ENCODE measurements at regions not wholly inside any gene's neighbourhood (a gene's known extent, or its start where the extent isn't known, plus 50 kb on each side); places are given as distances from the start of the nearest gene placed in this dataset.

DNA sequence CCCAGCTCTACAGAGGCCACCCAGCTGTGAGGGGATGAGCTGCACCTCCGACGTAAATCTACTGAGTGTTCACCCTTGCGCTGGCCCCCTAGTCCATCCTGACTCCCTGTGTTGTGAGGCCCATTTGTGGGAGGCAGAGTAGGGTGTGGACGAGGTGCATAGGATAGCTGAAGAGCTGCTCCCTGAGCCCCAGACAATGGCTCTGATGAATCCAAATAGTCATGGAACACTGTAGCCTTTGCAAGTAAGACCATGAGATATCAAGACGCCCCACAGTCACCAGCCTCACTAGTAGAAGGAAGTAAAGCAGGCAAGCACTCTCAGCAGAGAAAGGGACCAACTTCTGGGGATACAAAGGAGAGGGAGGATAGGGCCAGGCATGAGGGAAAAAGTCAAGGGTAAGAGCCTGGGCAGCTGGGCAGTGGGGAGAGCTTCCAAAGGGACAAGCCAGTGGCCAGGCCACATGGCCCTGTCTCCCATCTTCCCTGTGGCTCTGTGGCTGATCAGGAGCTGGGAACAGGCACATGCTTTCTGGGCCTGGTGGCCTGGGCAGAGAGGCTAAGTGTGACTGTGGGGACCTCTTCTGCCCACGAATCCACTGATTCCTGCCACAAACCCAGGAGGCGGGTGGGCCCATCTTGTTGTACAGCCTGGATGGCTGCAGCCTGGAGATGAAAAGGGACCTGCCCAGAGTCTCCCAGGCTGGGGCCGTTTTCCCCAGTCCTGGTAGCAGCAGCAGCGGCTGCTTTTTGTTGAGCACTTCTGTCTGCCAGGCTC, 55.5 kb upstream of the EPS8L3 start:
- peaks cover 9% of the 10 kb centered on the region for H3K9me3 Mint-ChIP-seq
- TF ChIP-seq, protein P1, sequence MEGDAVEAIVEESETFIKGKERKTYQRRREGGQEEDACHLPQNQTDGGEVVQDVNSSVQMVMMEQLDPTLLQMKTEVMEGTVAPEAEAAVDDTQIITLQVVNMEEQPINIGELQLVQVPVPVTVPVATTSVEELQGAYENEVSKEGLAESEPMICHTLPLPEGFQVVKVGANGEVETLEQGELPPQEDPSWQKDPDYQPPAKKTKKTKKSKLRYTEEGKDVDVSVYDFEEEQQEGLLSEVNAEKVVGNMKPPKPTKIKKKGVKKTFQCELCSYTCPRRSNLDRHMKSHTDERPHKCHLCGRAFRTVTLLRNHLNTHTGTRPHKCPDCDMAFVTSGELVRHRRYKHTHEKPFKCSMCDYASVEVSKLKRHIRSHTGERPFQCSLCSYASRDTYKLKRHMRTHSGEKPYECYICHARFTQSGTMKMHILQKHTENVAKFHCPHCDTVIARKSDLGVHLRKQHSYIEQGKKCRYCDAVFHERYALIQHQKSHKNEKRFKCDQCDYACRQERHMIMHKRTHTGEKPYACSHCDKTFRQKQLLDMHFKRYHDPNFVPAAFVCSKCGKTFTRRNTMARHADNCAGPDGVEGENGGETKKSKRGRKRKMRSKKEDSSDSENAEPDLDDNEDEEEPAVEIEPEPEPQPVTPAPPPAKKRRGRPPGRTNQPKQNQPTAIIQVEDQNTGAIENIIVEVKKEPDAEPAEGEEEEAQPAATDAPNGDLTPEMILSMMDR (IDR thresholded peaks at IDR 0.05; ENCODE audit: unreplicated experiment in 3 of 3), result no peak
- H3K36me3 Mint-ChIP-seq (ENCODE audit: low read depth), result no peaks in the 10 kb centered on the region
- H3K4me1 Mint-ChIP-seq, result peaks cover 52% of the 10 kb centered on the region
- peaks cover 14% of the 10 kb centered on the region for H3K27me3 Mint-ChIP-seq (ENCODE audit: low read depth)
- peak overlapping the region in 2 of 3 experiments; percentile 79 for H3K27ac Mint-ChIP-seq
- H3K4me3 Mint-ChIP-seq, result no peak overlapping the region

- TF ChIP-seq, protein P1 (IDR thresholded peaks at IDR 0.05; ENCODE audit: unreplicated experiment in 3 of 3), result no peak
- Mint-ChIP-seq H3K27me3 (ENCODE audit: low read depth) (peaks cover 12% of the 10 kb centered on the region), H3K4me3 (no peak overlapping the region), H3K4me1 (peaks cover 49% of the 10 kb centered on the region), H3K27ac (peak overlapping the region in 2 of 3 experiments; percentile 79), H3K9me3 (peaks cover 9% of the 10 kb centered on the region), H3K36me3 (ENCODE audit: low read depth) (no peaks in the 10 kb centered on the region)
These were observed 54.7 kb upstream of the EPS8L3 start for GRCh38 chr1:109818271-109818987.

GRCh38 chr1:109817881-109818270, 54.2 kb upstream of the EPS8L3 start:
- peaks cover 49% of the 10 kb centered on the region for H3K4me1 Mint-ChIP-seq
- H3K9me3 Mint-ChIP-seq, result peaks cover 9% of the 10 kb centered on the region
- TF ChIP-seq, protein P1 (IDR thresholded peaks at IDR 0.05; ENCODE audit: unreplicated experiment in 3 of 3), result no peak
- H3K36me3 Mint-ChIP-seq (ENCODE audit: low read depth), result no peaks in the 10 kb centered on the region
- peak overlapping the region in 1 of 3 experiments; percentile 63 for H3K27ac Mint-ChIP-seq
- no peak overlapping the region for H3K4me3 Mint-ChIP-seq
- peaks cover 12% of the 10 kb centered on the region for H3K27me3 Mint-ChIP-seq (ENCODE audit: low read depth)

- peaks cover 11% of the 10 kb centered on the region for H3K27me3 Mint-ChIP-seq (ENCODE audit: low read depth)
- H3K27ac Mint-ChIP-seq, result peak overlapping the region in 1 of 3 experiments; percentile 46
- H3K9me3 Mint-ChIP-seq, result peaks cover 9% of the 10 kb centered on the region
- H3K36me3 Mint-ChIP-seq (ENCODE audit: low read depth), result no peaks in the 10 kb centered on the region
- H3K4me1 Mint-ChIP-seq, result peaks cover 41% of the 10 kb centered on the region
- no peak overlapping the region for H3K4me3 Mint-ChIP-seq
- TF ChIP-seq, protein P1 (IDR thresholded peaks at IDR 0.05; ENCODE audit: unreplicated experiment in 3 of 3), result no peak
These were observed 53.3 kb upstream of the EPS8L3 start for GRCh38 chr1:109816975-109817535.

GRCh38 chr1:109816175-109816811, 52.6 kb upstream of the EPS8L3 start:
- TF ChIP-seq, protein P1 (IDR thresholded peaks at IDR 0.05; ENCODE audit: unreplicated experiment in 3 of 3), result no peak
- peaks cover 9% of the 10 kb centered on the region for H3K9me3 Mint-ChIP-seq
- H3K4me1 Mint-ChIP-seq, result peaks cover 36% of the 10 kb centered on the region

More at GRCh38 chr1:109816175-109816811, 52.6 kb upstream of the EPS8L3 start:
- H3K36me3 Mint-ChIP-seq (ENCODE audit: low read depth), result no peaks in the 10 kb centered on the region
- peak overlapping the region in 1 of 3 experiments; percentile 46 for H3K27ac Mint-ChIP-seq
- peaks cover 8% of the 10 kb centered on the region for H3K27me3 Mint-ChIP-seq (ENCODE audit: low read depth)
- H3K4me3 Mint-ChIP-seq, result no peak overlapping the region
